Stimulated activated CD8-positive, alpha-beta memory T cell treated with anti-CD3 and anti-CD28 coated beads, Interleukin-12 subunit alpha, Interleukin-12 subunit beta, amount 100 ng/mL, for 4 hours (primary cell): ENCODE measurements at regions not wholly inside any gene's neighbourhood (a gene's known extent, or its start where the extent isn't known, plus 50 kb on each side); places are given as distances from the start of the nearest gene placed in this dataset.
"Not testable (repeated sequence)": the region's sequence is repeated elsewhere in the genome, so short reads cannot be mapped to it uniquely, and the experiment has no call there.

ENCODE experiments used
- DNase-seq: peaks from one replicate; pipeline ENCODE4 v3.0.0-alpha.2; 2020; ENCODE audit warnings: low read depth

DNA sequence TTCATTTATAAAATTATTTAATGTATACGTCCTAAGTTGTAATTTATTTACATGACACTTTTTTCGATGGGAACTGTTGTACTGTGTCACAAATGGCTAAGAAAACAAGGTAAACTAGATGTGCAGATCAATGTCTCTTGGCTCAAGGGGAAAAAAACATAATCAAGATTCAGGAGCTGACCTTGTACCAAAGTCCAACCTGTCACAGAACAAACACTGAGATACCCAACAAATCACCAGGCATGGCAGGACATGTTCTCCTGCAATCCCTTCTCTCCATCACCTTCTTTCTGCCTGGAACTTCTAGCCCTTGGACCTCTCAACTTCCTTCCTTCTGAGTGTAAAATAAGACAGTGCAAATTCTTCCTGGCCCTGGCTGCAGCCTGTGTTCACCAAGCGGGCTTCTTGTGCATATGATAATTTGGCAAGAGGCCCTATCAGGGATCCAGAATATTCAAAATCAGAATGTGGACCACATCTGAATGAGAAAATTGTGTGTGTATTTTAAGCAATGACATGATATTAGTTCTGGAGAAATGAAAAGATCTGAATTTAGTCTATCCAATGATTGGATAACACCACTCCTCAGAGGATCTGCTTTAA lies 445.9 kb downstream of the ZNF536 start:
- DNase-seq, result no peak

DNA sequence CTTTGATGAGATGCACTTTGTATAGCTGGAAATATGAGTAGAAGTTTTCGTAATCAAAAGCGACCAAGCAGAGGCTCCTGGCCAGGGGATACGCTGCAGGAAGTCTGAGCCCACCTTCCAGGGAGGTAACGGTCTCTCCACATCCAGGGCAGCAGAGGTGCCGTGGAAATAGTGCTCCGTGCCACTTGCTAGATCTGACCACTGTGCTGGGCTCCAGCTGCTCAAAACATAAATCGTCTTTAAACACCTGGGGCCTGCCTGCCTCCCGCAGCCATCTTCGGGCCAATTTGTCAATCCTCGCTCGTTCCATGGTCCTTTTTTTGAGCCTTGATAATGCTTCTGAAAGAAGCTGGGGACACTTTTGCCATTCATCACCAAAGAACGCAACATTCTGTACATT lies 445.0 kb downstream of the ZNF536 start:
- no peak for DNase-seq

DNA sequence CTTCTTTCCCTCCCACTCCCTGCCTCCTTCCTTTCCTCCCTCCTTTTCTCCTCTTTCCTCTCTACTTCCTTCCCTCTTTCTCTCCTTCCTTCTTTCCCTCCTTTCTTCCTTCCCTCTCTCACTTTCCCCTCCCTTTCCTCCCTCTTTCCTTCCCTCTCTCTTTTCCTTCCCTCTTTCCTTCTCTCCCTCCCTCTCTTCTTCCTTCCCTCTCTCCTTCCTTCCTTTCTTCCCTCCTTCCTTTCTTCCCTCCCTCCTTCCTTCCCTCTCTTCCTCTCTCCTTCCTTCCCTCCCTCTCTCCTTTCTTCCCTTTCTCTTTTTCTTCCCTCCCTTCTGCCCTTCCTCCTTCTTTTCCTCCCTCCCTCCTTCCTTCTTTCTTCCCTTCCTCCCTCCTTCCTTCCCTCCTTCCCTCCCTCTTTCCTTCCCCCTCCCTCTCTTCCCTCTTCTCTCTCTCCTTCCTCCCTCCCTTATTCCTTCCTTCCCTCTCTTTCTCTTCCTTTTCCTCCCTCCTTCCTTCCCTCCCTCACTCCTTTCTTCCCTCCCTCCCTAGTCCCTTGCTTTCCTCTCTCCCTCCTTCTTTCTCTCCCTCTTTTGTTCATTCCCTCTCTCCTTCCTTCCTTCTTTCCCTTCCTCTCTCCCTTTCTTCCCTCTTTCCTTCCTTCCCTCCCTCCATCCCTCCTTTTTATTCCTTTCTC lies 443.9 kb downstream of the ZNF536 start:
- no peak for DNase-seq

DNA sequence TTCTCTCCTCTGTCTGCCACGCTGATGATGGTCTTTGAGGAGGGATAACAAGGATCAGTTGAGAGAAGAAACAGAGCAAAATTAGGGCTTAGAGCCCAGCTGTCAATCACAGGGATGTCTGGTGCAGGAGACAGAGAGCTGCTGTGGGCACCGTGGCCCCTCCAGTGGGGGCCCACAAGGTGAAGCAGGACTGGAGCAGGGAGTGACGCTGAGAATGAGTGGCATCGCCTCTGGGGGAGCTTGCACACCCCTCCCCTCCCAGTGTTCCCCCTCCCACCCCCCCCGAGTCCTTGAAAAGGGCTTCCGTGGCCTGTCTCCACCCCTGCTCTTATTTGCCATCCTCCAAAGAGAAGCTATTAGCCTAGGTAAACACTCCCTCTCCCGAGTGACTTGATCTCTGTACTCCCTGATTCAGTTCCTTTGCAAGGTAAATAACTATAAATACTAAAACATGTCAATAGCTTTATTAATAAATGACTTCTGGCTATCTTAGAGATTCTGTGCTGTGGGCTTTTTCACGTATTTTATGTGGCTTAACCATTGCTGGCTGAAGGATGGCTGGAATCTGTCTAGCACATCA lies 440.0 kb downstream of the ZNF536 start:
- DNase-seq, result no peak

DNA sequence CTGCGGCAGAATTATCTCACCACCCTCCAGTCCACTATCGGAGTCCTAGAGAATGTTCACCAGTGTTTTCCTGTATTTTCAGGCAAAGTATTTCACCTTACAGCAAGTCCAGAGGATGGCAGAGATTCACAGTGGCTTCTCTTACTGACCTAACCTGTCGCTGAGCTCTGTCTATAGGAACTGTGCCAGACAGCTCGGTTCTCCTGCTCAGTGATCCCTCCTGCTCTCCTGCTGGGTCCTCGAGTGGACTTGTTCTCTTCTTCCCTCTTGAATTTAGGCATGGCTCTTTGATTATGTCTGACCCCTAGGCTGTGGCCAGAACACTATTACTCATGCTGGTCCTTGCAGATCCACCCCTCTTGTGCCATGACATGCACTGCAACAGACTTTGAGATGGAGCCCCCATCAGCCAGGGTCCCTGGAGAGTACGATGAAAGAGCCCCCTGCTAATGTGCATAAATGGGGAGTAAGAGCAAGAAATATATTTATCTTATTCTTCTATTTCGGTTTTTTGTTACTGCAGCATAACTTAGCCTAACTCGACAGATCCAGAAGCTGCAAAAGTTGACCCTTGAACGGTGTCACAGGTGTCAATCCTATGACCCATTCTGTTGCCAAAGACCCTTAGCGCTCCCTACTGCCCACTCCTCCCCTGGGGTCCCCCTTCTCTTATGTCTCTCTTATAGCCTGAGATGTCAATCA lies 439.4 kb downstream of the ZNF536 start:
- DNase-seq, result no peak

DNA sequence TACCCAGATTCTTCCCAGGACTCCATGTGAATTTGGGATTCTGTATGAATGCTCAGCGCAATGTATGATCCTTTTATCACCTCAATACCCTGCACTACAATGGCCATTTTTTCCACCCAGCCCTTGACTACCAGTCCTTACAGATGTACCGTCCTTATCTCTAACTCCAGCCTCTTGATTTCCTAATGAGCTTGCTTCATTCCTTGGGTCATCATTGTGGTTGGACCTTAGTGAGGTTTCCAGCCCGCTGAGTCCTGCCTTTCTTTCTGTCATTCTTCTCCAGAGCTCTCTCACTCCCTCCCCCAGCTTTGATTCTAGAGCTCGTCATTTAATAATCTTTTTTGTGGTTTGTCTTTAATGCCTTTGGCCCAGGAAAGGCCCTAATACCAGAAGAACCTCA lies 438.5 kb downstream of the ZNF536 start:
- DNase-seq, result no peak

DNA sequence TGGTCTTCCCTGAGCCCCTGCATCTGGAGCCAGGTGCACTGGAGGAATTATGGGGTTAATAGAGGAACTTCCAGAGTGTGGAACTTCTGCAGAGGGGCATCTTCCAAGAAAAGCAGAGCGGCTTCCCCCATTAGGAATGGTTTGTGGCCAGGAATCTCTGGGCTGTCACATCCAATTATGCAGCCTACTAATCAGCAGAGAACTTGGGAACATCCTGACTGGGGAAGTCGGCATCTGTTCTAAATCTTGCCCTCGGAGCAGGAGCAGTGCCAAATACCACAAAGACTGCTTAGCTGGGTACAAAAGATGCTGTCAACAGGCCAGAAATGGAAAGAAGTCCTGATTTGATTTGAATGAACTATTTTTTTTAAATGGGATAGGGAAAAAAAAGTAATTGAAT lies 435.1 kb downstream of the ZNF536 start:
- no peak for DNase-seq

DNA sequence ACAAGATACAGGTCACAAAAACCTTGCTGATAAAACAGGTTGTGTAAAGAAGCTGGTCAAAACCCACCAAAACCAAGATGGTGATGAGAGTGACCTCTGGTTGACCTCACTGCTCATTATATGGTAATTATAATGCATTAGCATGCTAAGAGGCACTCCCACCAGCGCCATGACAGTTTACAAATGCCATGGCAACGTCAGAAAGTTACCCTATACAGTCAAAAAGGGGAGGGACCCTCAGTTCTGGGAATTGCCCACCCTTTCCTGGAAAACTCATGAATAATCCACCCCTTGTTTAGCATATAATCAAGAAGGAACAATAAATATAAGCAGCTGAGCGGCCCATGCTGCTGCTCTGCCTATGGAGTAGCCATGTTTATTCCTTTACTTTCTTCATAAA lies 434.1 kb downstream of the ZNF536 start:
- no peak for DNase-seq

DNA sequence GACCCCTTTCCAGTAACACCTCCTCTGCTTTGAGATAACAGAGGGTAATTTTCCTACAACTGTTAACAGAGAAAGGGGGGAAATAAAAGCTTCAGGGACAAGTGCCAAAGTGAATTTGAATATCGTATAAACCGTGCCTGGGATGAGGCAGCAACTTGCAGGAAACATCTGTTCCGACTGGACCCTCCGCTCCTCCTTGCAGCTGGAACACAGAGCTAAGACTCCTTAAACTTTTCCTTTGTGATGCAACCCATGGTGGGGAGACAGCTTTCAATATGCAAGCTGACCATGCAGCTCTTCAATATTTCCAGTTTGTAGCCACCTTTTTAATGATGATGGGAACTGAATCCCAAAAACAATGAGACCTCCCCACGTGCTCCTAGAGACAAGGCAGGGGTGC lies 432.6 kb downstream of the ZNF536 start:
- no peak for DNase-seq

DNA sequence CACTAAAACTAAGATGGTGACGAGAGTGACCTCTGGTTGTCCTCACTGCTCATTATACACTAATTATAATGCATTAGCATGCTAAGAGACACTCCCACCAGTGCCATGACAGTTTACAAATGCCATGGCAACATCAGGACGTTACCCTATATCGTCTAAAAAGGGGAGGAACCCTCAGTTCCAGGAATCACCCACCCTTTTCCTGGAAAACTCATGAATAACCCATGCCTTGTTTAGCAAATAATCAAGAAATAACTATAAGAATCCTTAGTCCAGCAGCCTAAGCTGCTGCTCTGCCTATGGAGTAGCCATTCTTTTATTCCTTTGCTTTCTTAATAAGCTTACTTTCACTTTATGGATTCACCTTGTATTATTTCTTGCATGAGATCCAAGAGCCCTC lies 432.1 kb downstream of the ZNF536 start:
- DNase-seq, result not testable (repeated sequence)

DNA sequence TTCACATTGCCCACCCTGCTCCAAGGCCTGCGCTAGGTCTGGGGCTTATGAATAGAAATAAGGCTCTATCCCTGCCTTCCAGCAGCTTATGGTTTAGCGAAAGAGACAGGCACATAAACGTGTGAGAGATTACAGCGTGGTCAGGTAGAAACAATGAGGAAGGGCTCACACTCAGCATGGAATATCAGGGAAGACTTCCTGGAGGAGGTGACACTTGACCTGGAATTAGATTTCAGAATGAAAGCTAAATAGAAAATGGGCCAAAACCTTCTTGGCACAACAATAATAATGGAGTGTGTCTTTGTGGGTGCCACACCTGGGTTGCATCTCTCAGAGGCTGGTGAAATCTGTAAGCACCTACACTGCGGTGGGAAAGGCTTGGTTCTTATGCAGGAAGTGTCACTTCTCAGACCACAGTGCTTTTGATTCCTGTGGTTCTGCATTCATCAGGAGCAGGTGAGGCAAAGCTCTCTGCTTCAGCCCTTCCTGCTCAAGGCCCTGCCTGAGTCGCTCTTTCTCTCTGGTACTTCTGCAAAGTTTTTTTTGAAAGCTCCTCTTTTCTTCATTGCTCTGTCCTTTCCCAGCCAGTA lies 430.3 kb downstream of the ZNF536 start:
- DNase-seq, result no peak

DNA sequence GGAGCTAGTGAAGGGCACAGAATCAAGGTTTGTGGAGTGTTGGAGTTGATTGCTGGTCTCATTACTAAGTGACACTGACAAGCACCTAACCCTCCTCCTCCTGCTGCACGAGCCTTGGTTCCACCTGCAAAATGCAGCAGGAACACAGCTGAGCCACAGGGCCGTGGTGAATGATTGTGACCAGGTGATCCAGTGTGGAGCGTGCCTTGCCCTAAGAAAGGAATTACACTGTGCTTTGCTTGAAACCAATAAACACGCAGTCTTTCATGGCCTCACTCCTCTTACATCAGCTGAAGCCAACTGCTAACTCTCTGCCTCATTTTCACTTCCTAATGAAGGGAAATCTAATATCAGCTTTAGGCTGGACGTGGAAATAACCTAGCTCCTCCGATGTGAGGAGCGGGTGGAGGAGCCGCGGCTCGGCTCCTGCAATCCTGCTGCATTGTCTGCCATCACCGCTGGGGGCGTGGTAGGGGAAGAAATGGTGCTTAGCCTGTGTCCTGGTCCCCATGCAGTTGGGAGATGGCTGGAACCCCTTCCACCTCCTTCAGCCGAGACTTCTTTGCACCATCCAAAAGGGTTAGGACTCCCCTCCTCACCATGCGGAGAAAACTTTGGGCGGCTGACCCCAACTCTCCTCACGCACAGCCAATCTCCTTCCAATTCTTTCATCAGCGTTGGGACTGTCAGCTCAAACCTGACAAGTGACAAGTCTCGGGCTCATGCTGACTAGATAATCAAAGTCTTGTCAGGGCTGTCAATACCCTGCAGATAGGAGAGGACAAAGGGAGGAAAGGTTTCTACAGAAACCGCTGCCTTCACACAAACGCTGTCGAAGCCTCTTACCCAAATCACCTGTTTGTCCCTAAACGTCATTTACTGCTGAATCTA lies 427.9 kb downstream of the ZNF536 start:
- DNase-seq, result no peak

DNA sequence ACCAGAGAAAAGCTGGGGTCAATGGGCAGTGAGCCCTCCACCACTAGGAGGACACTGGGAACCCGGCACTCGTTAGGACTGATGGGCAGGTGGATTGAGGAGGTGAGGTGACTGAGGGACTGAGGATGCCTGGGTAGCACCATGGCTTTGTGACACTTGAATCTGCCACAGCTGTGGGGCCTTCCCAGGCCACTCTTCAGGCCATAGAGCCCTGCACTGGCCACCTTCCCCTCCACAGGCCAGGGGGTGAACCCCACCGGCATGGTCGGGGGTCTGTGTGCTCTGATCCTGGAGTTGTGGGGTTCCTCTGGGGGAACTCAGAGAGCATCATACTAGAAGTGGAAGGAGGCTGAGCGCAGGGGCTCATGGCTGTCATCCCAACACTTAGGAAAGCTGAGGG lies 423.5 kb downstream of the ZNF536 start:
- DNase-seq, result no peak

DNA sequence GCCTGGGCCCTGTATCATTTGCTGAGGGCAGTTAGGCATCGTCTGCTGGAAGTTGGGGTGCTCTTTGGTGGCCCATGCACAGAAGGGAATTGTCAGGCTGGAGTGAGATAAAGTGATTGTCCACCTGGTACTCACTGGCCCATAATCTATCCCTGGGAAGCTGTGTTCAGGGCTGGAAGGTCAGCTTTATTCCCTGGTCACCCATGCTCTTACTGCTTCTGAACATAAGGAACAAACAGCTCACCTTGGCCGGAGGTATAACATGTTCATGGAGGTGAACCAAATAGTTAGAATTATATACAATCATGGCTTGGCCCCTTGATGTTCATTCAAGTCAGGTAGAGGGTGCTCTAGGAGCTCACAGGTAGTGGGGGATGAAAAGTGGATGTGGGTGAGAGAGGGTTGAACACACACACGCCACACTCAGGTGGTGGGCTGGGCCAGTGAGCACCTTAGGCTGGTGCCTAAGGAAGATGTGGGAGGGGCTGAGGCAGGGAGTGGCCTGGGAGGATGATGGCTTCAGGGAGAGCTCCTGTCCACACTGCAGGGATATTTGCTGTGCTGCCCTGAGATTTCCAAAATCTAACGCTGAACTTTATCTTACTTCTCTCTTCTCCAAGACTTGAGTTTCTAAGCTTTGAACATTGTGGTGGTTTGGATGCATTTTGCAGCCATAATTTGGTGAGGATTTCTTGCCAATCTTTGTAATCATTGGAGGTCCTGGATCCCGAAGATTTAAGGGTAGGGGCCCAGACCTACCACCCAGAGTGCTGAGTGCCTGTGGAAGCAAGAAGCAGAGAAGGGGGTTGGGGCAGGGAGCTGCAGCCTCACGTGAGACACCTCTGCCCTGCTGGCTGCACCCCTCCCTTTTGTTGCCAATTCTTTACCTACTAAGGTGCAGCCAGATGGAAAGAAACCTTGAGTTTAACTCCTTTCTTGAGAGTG lies 420.6 kb downstream of the ZNF536 start:
- DNase-seq, result no peak

DNA sequence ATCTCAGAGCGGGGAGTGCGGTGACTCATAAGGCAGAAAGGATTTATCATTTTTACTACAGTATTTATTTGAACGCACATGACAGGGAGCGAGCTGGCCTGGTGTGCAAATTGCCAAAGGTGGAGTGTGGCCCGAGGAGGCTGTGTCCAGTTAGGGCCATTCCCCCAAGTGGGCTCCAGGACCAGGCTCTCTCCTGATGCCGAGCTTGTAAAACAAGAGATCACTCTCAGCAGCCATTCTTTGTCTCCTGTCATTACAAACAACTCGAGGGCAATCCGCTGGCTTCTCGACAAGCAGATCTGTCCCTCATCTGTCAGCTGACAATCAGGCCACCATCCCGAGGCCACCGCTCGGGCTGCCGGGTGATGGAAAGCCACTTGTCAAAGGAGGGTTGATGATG lies 418.9 kb downstream of the ZNF536 start:
- DNase-seq, result no peak

DNA sequence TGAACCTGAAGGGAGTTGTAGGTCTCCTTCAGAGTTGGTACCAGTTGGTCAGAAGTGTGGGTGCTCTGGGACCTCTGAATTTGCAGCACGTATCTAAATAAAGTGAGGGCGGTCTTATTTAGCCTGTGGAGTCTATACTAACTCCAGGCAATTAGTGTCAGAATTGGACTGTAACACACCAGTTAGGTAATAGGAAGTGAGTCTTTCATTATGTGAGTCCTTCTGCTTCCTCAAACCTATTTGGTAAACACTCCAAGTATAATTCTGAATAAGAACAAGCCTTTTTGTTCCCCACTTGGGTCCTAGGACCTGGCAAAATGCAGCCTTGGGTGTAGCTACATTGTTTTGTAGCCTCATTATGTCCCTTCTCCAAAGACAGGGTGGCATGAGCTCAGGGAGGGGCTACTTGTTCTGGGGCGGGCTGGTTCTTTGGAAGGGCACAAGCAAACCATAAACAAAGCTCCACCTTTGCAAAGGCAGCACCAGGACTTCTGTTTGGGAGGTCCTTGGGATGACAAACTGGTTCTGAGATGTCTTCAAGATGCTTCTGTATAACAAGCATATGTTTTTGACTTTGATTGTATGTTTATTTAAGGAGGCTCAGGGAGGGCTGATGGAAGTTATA lies 418.0 kb downstream of the ZNF536 start:
- no peak for DNase-seq

DNA sequence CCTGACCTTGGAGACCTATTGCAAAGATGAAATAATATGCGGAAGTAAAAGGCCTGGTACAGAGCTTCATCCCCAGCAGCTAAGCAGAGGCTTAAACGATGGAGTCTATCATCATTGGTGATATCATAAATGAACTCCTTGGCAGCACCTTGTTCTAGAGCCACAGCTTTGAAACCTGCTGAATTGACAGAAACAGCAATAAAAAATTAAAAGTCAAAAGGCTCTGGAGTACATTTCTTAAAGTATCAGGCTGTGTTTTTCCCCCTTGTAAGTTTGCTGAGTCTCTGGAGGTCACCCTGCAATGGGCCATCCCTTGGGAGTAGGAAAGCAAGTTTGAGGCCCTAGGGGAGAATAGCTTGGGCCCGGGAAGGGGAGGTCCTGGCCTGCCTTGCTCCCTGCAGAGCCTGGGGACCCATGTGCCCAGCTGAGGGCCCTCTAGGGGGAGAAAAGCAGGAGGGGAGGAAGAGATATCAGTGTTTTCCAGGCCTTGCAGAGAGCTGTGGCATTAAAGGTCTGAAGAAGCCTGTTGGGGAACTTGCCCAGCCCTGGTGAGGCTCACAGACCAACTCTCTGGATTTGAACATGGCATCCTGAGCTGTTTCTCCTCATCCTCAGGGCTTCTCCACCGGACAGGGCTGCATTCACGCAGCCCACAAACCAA lies 416.1 kb downstream of the ZNF536 start:
- DNase-seq, result no peak

DNA sequence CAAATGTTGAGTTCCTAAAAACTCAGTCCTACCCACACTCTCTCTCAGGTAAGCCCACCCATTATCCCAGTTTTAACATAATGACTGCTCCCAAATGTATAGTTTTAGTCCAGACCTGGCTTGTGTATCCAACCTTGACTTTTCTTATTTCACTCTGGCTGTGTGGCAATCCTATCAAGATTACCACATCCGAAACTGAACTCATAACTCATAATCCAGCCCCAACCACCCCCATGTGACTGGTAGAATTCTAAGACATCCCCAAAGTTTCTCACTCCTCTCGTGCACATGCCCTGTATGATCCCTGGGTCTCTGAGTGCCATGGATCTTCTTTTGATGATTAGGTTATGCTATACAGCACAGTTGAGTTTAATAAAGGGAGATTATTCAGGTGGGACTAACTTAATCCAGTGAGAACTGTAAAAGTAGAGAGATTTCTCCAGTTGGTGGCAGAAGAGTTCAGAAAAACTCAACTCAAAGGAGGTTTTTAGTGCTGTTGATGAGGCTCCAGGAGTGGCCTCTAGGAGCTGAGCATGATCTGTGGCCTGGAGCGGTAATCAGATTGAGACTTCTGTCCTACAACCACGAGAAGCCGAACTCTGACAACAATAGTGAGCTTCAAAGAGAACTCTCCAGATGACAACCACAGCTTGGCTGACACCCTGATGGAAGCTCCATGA lies 413.4 kb downstream of the ZNF536 start:
- DNase-seq, result no peak

DNA sequence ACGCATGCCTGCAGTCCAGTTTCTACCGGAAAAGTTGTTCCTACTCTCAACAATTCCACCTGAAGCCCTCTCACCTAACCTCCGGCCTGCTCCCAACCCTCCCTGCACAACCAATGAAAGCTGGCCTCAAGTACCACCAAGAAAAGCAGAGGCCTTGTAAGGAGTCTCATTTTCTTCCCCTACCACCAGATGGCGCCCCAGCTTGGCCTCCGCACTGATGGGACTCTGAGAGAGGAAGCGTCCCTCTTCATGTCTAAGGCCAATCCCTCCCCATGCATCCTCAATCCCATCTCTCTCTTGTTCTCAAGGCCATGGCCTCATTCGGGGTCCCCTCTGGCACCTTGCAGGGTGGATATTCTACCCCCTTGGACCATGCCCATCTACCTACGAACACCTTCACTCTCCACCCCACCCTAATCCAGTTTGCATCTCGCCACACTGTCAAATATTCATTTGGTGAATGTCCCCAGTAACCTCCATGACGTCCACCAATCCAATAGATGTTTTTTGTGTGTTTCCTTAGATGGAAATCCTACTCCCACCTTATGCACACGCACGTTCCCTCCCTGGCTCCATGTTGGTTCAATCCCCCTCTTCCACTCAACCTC lies 412.8 kb downstream of the ZNF536 start:
- DNase-seq, result peak; percentile 7
